Mesodermal cell (in vitro differentiated cells): ENCODE measurements at regions not wholly inside any gene's neighbourhood (a gene's known extent, or its start where the extent isn't known, plus 50 kb on each side); places are given as distances from the start of the nearest gene placed in this dataset.
"Not testable (repeated sequence)": the region's sequence is repeated elsewhere in the genome, so short reads cannot be mapped to it uniquely, and the experiment has no call there.

Experiments used
- H3K27ac ChIP-seq: 2 replicates; pipeline ENCODE4 v1.7.0; 2013; ENCODE audit warnings: mild to moderate bottlenecking, low read depth, low read length, moderate library complexity; ENCODE audit not compliant: severe bottlenecking
- H3K36me3 ChIP-seq: 2 replicates; pipeline ENCODE4 v1.7.1; 2013; ENCODE audit warnings: mild to moderate bottlenecking, low read length, moderate library complexity; ENCODE audit not compliant: control insufficient read depth, insufficient read depth
- H3K4me1 ChIP-seq: one replicate; pipeline ENCODE4 v1.7.1; 2013; ENCODE audit warnings: mild to moderate bottlenecking, low read length; ENCODE audit not compliant: insufficient read depth, control insufficient read depth, poor library complexity, severe bottlenecking
- H3K4me3 ChIP-seq: 2 replicates; pipeline ENCODE4 v1.7.0; 2013; ENCODE audit warnings: low read length, control low read depth, mild to moderate bottlenecking; ENCODE audit not compliant: insufficient read depth, poor library complexity, severe bottlenecking; ENCODE audit errors: extremely low read depth
- H3K9me3 ChIP-seq: 2 replicates; pipeline ENCODE4 v1.7.1; 2013; ENCODE audit warnings: mild to moderate bottlenecking, low read length, moderate library complexity; ENCODE audit not compliant: control insufficient read depth
- WGBS, 2 experiments: methylation state at CpG; one replicate each; pipeline ENCODE4 v1.1.5; 2013; ENCODE audit warnings: missing lambda C conversion rate in 2 of 2; ENCODE audit not compliant: insufficient coverage in 2 of 2; 5-methylcytosine and 5-hydroxymethylcytosine counted together

DNA sequence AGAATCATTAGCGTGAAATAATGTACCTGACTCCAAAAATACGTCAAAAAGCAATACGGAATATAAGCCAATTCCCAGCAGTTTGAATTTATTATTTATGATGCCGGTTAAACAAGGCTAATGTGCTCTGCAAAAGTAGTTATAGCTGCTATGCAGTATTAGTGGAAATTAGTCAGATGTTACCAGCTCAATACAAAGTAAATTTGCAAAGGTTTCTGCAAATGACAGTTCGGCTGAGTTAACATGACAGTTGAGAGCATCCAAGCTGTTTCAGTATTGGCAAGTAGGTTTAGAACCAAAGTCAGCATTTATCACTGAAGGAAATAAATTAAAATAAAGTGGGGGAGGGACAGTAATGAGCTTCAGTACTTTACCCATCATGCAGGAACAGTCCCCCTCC is 1665.8 kb upstream of the FLRT2 start:
- Histone ChIP-seq H3K9me3 (no peaks in the 10 kb centered on the region), H3K36me3 (no peaks in the 10 kb centered on the region), H3K27ac (no peak overlapping the region), H3K4me3 (no peak overlapping the region), H3K4me1 (no peaks in the 10 kb centered on the region)
- 88 to 91% methylated on average over 5 of the region's 5 CpGs for WGBS, 2 experiments

DNA sequence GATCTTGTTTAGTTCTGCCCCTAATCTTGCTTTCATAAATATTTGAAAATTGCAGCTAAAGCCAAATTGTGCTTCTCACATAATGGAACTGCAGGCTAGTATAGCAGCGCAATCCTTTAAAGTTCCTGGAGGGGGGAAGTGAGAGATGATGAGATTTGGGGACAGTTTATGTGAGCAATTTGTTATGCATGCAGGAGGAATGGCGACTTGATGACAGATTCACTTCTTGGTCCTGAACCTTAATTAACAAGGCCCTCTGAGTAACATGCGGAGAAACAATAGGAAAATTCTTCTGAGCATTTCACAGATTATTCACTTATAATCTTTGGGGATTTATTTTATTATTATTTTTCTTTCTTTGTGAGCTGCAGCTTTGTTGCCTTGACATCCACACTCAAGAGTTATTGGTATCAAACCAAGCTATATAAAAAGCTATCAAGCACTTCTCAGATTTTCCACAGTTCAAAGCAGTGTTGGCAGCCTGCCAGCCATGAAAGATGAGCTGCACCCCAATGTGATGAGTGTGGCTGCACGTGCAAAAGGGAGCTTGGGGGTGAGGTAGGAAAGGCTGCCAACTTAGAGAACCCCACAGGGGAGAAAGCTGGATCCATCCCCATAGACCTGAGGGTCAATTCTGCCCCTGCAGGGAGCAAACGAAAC is 1662.2 kb upstream of the FLRT2 start:
- no peaks in the 10 kb centered on the region for H3K4me1 ChIP-seq
- H3K4me3 ChIP-seq = no peak overlapping the region
- no peaks in the 10 kb centered on the region for H3K9me3 ChIP-seq
- H3K27ac ChIP-seq = no peak overlapping the region
- no peaks in the 10 kb centered on the region for H3K36me3 ChIP-seq
- 60 to 78% methylated on average over 1 to 3 of the region's 5 CpGs for WGBS, 2 experiments

DNA sequence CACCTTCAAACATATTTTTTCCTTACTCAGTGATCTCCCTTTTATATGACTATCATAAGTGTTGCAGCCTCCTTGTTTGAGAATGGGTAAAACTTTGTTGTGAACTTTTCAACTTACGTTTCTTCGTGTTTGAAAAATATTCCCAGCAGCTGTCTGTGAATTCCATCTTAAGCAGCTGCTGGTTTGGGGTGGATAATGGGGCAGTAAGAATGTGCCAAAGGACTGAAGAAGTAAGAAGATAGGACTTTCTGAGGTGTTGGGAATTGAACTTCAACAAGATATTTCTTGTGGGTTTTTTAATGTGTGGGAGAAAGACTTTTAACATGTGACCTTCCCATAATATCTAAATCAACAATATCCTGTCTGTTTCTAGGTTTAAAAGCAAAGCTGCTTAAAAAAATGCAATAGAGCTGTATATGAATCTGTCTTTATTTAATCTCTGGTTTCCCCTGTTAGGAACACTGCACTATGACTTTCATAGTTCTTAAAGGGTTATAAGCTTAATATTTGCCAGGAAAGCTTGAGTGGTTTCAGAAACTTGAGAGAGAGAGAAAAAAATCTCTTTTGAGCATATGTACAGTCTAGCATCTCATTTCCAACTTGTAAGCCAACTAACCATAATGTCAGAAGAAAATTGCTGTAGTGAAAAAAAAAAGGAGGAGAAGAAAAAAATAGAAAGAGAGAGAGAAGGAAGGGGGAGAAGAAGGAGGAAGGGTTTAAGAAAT is 1659.2 kb upstream of the FLRT2 start:
- Histone ChIP-seq H3K36me3 (no peaks in the 10 kb centered on the region), H3K27ac (no peak overlapping the region), H3K9me3 (no peaks in the 10 kb centered on the region), H3K4me1 (no peaks in the 10 kb centered on the region), H3K4me3 (no peak overlapping the region)
- 100% methylated on average over 1 of the region's 2 CpGs; no CpG with 5 or more reads in 1 of the 2 experiments for WGBS, 2 experiments

DNA sequence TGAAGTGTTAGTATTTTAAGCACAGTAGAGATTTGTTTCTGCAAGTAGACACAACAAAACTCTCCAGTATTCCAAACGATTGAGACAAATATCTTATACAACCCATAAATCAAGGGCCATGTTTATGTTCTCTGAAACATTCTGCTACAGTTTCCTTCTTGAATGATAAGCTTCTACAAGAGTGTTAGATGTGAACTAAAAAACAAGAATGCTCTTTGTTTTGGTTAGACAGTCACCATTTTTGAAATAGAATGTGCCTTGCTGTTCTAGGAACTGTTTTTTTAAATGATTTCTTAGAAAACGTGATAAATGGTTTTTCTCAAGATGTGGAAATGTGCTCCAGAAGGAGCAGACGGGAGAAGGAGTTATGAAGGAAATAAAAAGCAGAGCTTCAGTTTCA is 1656.3 kb upstream of the FLRT2 start:
- 70 to 88% methylated on average over 2 of the region's 3 CpGs for WGBS, 2 experiments
- H3K9me3 ChIP-seq = no peaks in the 10 kb centered on the region
- H3K36me3 ChIP-seq = no peaks in the 10 kb centered on the region
- no peaks in the 10 kb centered on the region for H3K4me1 ChIP-seq
- no peak overlapping the region for H3K27ac ChIP-seq
- no peak overlapping the region for H3K4me3 ChIP-seq

DNA sequence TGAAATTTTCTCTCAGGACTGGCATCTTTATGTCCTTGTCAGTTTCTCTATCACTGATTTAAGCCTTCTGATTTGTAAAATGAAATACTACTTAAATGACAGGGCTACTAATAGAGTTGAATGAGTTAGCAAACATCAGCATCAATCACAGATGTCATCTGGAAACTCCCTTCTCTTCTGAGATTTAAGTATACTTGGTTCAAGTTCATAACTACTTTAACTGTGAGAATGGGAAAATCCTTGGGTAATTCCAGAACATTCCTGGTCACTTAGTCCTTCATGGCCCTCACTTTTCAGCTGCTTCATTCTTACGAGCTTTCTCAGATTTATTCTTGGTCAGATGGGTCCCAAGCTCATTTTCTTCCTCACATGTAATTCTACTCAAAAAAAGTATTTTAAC is 1655.3 kb upstream of the FLRT2 start:
- WGBS, 2 experiments = 60 to 100% methylated on average over 1 of the region's 1 CpG

DNA sequence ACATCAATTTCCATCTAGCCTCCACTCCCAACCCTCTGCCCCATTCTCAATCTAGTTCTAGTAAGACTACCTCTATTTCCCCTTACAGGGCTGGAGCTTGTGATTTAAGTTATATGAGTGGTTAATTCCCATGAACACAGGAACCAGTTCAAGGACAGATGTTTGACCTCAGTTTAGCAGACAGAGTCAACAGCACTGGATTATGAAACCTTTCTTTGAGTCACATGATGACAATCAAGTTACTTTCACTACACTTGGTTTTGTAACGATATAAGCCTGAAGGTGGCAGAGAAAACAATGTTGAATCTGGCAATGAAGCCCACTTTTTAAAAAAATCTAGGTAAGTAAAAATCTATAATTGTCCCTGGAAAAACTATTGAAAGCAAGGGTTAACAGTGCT is 1646.2 kb upstream of the FLRT2 start:
- H3K36me3 ChIP-seq = no peaks in the 10 kb centered on the region
- no peaks in the 10 kb centered on the region for H3K4me1 ChIP-seq
- H3K27ac ChIP-seq = no peak overlapping the region
- H3K9me3 ChIP-seq = no peaks in the 10 kb centered on the region
- H3K4me3 ChIP-seq = no peak overlapping the region
- WGBS, 2 experiments = no CpG with 5 or more reads among the region's 1 CpG

More for the DNA sequence above, 1655.3 kb upstream of the FLRT2 start:
- H3K36me3 ChIP-seq = no peaks in the 10 kb centered on the region
- no peak overlapping the region for H3K27ac ChIP-seq
- H3K4me1 ChIP-seq = no peaks in the 10 kb centered on the region
- H3K9me3 ChIP-seq = no peaks in the 10 kb centered on the region
- no peak overlapping the region for H3K4me3 ChIP-seq

DNA sequence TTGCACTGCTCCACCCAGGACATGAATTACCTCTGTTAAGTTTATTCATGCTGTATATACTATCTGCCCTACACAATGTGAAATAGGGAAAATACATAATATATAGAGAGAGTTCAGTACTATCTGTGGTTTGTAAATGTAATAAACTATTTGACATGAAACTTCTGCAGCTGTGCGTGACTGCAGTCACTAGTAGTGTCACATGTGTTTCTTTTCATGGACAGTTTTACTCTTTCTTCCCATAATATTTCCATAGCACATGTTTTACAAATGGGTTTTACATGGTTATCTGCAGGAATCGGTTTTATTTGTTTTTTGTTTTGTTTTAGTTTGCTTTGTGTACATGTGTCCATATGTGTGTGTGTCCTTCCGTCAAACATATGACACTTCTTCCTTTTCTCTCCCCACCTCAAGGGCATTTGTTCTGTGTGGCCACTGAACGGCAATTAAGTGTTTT is 1644.1 kb upstream of the FLRT2 start:
- Histone ChIP-seq H3K27ac (no peak overlapping the region), H3K9me3 (no peaks in the 10 kb centered on the region), H3K4me1 (no peaks in the 10 kb centered on the region), H3K36me3 (no peaks in the 10 kb centered on the region), H3K4me3 (no peak overlapping the region)
- 0% methylated on average over 1 of the region's 4 CpGs; no CpG with 5 or more reads in 1 of the 2 experiments for whole genome bisulfite sequencing, 2 experiments

DNA sequence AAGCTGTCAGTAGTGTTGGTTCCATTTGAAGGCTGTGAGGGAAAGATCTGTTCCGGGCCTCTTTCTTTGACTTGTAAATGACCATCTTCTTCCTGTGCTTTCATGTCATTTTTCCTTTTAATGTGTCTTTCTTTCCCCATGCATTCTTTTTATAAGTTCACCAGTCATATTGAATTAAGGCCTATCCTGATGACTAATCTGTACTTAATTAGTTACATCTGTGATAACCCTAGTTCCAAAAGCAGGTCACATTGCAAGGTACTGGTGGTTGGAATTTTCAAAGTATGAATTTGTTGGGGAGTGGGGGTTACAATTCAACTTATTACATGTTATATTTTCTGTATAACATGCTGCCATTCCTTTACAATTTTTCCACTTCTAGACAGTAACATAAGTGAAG is 1642.1 kb upstream of the FLRT2 start:
- H3K9me3 ChIP-seq = no peaks in the 10 kb centered on the region
- no peak overlapping the region for H3K27ac ChIP-seq
- no peaks in the 10 kb centered on the region for H3K36me3 ChIP-seq
- H3K4me3 ChIP-seq = no peak overlapping the region
- 75% methylated on average over 1 of the region's 1 CpG; no CpG with 5 or more reads in 1 of the 2 experiments for WGBS, 2 experiments
- no peaks in the 10 kb centered on the region for H3K4me1 ChIP-seq

DNA sequence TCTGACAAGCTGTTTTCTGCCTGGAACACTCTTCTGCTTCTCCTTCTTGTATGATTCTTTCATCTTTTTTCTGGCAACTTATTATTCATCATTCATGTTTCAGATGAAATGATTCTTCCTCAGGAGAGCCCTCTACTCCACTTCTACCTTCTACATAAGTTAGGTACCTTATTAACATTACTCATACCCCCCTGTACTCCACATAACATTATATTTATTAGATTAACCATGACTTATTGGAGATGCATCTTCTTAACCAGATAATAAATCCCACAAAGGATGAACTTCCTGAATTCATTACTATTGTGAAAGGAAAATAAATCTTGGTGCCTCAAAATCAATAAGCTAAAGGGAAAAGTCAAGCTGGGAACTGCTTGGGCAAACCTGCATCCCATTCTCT is 1636.5 kb upstream of the FLRT2 start:
- Histone ChIP-seq H3K36me3 (no peaks in the 10 kb centered on the region), H3K4me3 (no peak overlapping the region), H3K9me3 (no peaks in the 10 kb centered on the region), H3K27ac (no peak overlapping the region), H3K4me1 (no peaks in the 10 kb centered on the region)

DNA sequence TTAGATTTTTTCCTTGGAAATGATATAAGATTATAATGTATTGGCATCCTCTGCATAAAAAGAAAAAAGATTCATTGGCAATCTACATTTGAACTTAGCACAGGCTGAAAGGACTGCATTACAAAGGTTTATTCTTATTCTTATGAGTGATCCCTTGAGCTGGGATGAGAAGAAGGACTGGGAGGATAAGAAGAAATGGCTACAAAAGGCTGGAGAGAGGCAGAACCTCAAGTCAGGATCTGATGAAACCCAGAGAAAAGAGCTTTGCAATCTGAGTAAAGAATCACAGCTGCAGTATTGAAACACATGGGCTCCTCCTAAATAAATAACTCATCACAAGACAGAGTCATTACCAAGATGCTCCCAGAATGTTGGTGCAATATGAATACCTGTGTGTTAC is 1635.4 kb upstream of the FLRT2 start:
- Histone ChIP-seq H3K36me3 (no peaks in the 10 kb centered on the region), H3K4me3 (no peak overlapping the region), H3K27ac (no peak overlapping the region), H3K9me3 (no peaks in the 10 kb centered on the region), H3K4me1 (no peaks in the 10 kb centered on the region)

DNA sequence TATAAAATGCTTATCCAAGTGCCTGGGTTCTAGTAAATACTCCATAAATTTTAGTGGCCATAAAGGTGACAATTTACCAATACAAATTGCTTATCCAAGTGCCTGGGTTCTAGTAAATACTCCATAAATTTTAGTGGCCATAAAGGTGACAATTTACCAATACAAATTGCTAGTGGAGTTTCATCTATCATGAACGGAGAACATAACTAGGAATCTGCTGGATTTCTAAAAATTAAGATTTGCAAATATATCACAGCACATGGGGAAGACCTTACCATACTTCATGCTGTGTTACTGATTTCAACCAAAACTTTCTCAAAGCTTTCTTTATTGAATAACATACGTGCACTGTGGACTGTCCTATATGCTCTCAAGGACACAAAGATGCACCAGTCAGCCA is 1631.4 kb upstream of the FLRT2 start:
- not testable (repeated sequence) for H3K36me3 ChIP-seq, H3K9me3 ChIP-seq, H3K4me1 ChIP-seq, H3K27ac ChIP-seq, H3K4me3 ChIP-seq
- no CpG with 5 or more reads among the region's 2 CpGs for WGBS, 2 experiments
